Lung (tissue), 11 donors: ENCODE measurements at regions not wholly inside any gene's neighbourhood (a gene's known extent, or its start where the extent isn't known, plus 50 kb on each side); places are given as distances from the start of the nearest gene placed in this dataset.

Experiments
- ATAC-seq: fragments of 200-7000 bp; cut with Tn5 transposase; one replicate; pipeline ENCODE4 v1.9.1; 2020; ENCODE audit warnings: moderate number of reproducible peaks; ENCODE audit not compliant: insufficient read depth, low FRiP score
- DNase-seq, 3 donors: peaks; one replicate each; pipeline ENCODE4 v3.0.0-alpha.2; 2013 to 2017
- H3K27ac ChIP-seq, 2 donors: one replicate each; pipeline ENCODE4 v1.5.1; 2013; ENCODE audit warnings: mild to moderate bottlenecking in 2 of 2, moderate library complexity in 2 of 2, control low read depth in 1 of 2, inconsistent platforms in 1 of 2, low read depth in 1 of 2, low read length in 1 of 2
- H3K27me3 ChIP-seq, 3 donors: one replicate each; pipeline ENCODE4 v1.5.1; 2013; ENCODE audit warnings: low read length in 2 of 3; ENCODE audit not compliant: control insufficient read depth in 3 of 3, insufficient read depth in 3 of 3
- H3K36me3 ChIP-seq, 4 donors: one replicate each; pipeline ENCODE4 v1.5.1; 2013; ENCODE audit warnings: low read length in 4 of 4, mild to moderate bottlenecking in 1 of 4, moderate library complexity in 1 of 4; ENCODE audit not compliant: control insufficient read depth in 4 of 4, insufficient read depth in 4 of 4
- H3K4me1 ChIP-seq, 5 donors: one replicate each; pipeline ENCODE4 v1.5.1; 2013; ENCODE audit warnings: low read length in 5 of 5, mild to moderate bottlenecking in 2 of 5, moderate library complexity in 1 of 5; ENCODE audit not compliant: control insufficient read depth in 5 of 5, insufficient read depth in 5 of 5
- H3K4me3 ChIP-seq: one replicate; pipeline ENCODE4 v1.5.1; 2013; ENCODE audit warnings: mild to moderate bottlenecking, control low read depth, moderate library complexity
- H3K9ac ChIP-seq, 2 donors: one replicate each; pipeline ENCODE4 v1.5.1; 2013; ENCODE audit warnings: low read length in 2 of 2, control low read depth in 1 of 2; ENCODE audit not compliant: insufficient read depth in 1 of 2
- H3K9me3 ChIP-seq, 4 donors: one replicate each; pipeline ENCODE4 v1.5.1; 2013; ENCODE audit warnings: low read length in 3 of 4, mild to moderate bottlenecking in 1 of 4, moderate library complexity in 1 of 4; ENCODE audit not compliant: control insufficient read depth in 4 of 4, insufficient read depth in 3 of 4
- WGBS, 2 donors: extraction: QIAGEN DNeasy Blood & Tissue Kit; methylation state at CpG; one replicate each; pipeline ENCODE4 v1.1.7; 2013; 5-methylcytosine and 5-hydroxymethylcytosine counted together
- TF ChIP-seq, protein P1 (sequence below): IDR thresholded peaks from 2 replicates; pipeline ENCODE4 v1.5.1; 2012; ENCODE audit warnings: mild to moderate bottlenecking; ENCODE audit errors: control extremely low read depth, extremely low read depth
- donor health status: control.
- donor health status: control.
- donor health status: Bipolar disorder and iron deficiency.
- donor health status: healthy.
- donor health status: DM: yes; HTN: yes; CAD: no.

- Histone ChIP-seq H3K9ac (no peak overlapping the region), H3K27me3 (no peaks in the 10 kb centered on the region), H3K4me3 (no peak overlapping the region), H3K27ac (no peak overlapping the region), H3K36me3 (no peaks in the 10 kb centered on the region), H3K9me3 (peaks cover 0 to 1% (median 0%) of the 10 kb centered on the region in 4 donors), H3K4me1 (no peaks in the 10 kb centered on the region)
- DNase-seq (no peak), ATAC-seq (no peak)
- 11 to 38% methylated on average over 3 of the region's 3 CpGs for WGBS, 2 donors
- TF ChIP-seq, protein P1, sequence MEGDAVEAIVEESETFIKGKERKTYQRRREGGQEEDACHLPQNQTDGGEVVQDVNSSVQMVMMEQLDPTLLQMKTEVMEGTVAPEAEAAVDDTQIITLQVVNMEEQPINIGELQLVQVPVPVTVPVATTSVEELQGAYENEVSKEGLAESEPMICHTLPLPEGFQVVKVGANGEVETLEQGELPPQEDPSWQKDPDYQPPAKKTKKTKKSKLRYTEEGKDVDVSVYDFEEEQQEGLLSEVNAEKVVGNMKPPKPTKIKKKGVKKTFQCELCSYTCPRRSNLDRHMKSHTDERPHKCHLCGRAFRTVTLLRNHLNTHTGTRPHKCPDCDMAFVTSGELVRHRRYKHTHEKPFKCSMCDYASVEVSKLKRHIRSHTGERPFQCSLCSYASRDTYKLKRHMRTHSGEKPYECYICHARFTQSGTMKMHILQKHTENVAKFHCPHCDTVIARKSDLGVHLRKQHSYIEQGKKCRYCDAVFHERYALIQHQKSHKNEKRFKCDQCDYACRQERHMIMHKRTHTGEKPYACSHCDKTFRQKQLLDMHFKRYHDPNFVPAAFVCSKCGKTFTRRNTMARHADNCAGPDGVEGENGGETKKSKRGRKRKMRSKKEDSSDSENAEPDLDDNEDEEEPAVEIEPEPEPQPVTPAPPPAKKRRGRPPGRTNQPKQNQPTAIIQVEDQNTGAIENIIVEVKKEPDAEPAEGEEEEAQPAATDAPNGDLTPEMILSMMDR = no peak
Observed at GRCh38 chrX:79601341-79602131, 234.4 kb upstream of the ITM2A start.

DNA sequence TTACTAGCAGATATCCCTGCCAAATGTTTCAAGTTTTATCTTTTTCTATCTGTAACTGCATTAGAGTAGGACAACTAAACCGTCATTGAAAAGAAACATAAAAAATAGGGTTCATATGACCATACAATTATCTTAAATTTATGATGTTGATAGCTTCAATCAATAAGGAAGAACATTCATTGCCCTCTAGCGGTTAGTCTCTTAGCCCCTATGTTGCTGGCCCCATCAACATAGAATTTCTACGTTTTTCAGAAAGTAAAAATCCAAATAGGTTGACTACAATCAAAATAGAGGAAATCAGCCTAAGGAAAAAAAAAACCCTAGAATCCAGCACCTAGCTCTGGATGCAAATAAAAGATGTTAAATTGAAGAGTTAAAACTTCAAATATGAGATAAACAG, 225.1 kb upstream of the ITM2A start:
- Histone ChIP-seq H3K4me3 (no peak overlapping the region), H3K36me3 (no peaks in the 10 kb centered on the region), H3K27me3 (no peaks in the 10 kb centered on the region), H3K9me3 (peaks cover 0 to 3% (median 0%) of the 10 kb centered on the region in 4 donors), H3K9ac (no peak overlapping the region), H3K4me1 (no peaks in the 10 kb centered on the region), H3K27ac (no peak overlapping the region)
- DNase-seq (no peak), ATAC-seq (no peak)
- TF ChIP-seq, protein P1 = no peak
- 9 to 27% methylated on average over 3 of the region's 3 CpGs for WGBS, 2 donors

DNA sequence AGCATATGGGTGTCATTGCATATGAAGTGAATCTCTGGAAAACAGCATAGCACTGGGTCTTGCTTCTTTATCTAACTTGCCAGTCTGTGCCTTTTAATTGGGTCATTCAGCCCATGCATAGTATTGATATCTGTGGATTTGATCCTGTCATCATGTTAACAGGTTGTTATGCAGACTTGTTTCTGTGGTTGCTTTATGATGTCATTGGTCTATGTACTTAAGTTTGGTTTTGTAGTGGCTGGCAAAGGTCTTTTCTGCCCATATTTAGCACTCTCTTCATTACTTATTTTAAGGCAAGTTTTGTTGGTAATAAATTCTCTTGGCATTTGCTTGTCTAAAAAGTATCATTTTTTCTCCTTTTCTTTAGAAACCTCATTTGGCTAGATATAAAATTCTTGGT, 221.1 kb upstream of the ITM2A start:
- no peak overlapping the region for H3K9ac ChIP-seq
- H3K36me3 ChIP-seq = no peaks in the 10 kb centered on the region
- H3K27ac ChIP-seq = no peak overlapping the region
- no peaks in the 10 kb centered on the region for H3K4me1 ChIP-seq
- H3K4me3 ChIP-seq = no peak overlapping the region
- peaks cover 0 to 3% (median 0%) of the 10 kb centered on the region in 4 donors for H3K9me3 ChIP-seq
- DNase-seq (no peak), ATAC-seq (no peak)
- TF ChIP-seq, protein P1 = no peak
- no peaks in the 10 kb centered on the region for H3K27me3 ChIP-seq

DNA sequence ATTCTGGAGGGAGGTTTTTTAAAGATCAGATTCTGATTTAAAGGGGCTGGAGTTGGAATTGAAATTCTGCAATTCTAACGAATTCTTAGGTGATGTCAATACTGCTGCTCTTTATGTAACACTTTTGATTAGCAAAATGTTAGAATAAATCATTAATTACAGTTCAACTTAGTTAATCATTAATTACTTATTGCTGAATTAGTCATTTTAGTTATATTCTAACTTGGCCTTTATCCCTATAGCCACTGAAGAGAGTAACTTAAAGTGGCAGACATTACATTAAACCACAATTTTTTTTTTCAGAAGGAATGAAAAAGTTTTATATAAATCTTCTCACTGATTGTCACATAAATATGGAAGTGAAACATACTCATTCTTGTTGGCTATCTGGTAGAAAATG, 206.6 kb upstream of the ITM2A start:
- Histone ChIP-seq H3K4me3 (no peak overlapping the region), H3K9ac (no peak overlapping the region), H3K27ac (no peak overlapping the region), H3K9me3 (peaks cover 0 to 6% (median 0%) of the 10 kb centered on the region in 4 donors), H3K36me3 (no peaks in the 10 kb centered on the region), H3K27me3 (no peaks in the 10 kb centered on the region), H3K4me1 (no peaks in the 10 kb centered on the region)
- WGBS, 2 donors = 35 to 74% methylated on average over 1 of the region's 1 CpG
- TF ChIP-seq, protein P1 = no peak
- ATAC-seq (no peak), DNase-seq (no peak)
